ENCODE measurements at regions not wholly inside any gene's neighbourhood (a gene's known extent, or its start where the extent isn't known, plus 50 kb on each side); places are given as distances from the start of the nearest gene placed in this dataset.

- no peak for TF ChIP-seq MXI1 (IDR thresholded peaks at IDR 0.05; ENCODE audit: low read depth, low read length)
- no peak for TF ChIP-seq CTCF (IDR thresholded peaks at IDR 0.05)
- TF ChIP-seq SIN3A (IDR thresholded peaks at IDR 0.05; ENCODE audit: borderline replicate concordance, low read depth, low read length), result no peak
Measured at GRCh38 chr5:176184608-176185132, 53.6 kb upstream of the SIMC1 start.
